ENCODE measurements at regions not wholly inside any gene's neighbourhood (a gene's known extent, or its start where the extent isn't known, plus 50 kb on each side); places are given as distances from the start of the nearest gene placed in this dataset.
"Not testable (repeated sequence)": the region's sequence is repeated elsewhere in the genome, so short reads cannot be mapped to it uniquely, and the experiment has no call there.

- no peak for DNase-seq
Observed at GRCh38 chr1:228825041-228825440, 89.8 kb downstream of the RHOU start.

DNA sequence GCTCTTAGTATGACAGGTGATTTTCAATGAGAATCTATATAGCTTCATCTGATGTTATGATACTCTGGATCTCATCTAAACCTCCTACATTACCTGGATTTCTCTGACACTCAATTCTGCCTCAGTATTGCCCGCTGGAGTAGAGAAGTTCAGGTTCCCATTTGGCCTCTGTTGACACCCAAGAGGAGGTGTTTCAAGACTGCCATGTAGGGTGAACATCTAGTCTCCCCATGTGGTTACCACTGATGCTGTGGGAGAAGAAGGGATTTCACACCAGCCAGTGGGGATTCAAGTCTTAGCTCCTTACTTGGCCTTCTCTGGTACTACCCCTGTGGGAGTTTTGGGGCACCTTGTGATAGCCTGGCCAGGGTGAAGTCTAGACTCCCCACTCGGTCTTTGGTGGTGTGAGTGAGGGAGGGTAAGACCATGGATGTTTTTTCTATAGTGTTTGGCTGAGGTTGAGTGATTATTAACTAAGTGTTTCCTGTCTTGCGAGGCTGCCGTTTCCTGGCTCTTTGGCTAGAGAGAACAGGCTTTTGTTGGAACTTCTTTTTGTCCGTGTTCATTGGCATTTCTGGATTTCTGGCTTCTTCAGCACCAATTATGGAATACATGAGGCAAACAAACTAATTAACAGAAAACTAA is 90.7 kb downstream of the RHOU start:
- no peak for DNase-seq

- no peak for DNase-seq
Observed at GRCh38 chr1:228827019-228827418, 91.7 kb downstream of the RHOU start.

- DNase-seq: no peak
Observed at GRCh38 chr1:228828151-228828550, 92.9 kb downstream of the RHOU start.

DNA sequence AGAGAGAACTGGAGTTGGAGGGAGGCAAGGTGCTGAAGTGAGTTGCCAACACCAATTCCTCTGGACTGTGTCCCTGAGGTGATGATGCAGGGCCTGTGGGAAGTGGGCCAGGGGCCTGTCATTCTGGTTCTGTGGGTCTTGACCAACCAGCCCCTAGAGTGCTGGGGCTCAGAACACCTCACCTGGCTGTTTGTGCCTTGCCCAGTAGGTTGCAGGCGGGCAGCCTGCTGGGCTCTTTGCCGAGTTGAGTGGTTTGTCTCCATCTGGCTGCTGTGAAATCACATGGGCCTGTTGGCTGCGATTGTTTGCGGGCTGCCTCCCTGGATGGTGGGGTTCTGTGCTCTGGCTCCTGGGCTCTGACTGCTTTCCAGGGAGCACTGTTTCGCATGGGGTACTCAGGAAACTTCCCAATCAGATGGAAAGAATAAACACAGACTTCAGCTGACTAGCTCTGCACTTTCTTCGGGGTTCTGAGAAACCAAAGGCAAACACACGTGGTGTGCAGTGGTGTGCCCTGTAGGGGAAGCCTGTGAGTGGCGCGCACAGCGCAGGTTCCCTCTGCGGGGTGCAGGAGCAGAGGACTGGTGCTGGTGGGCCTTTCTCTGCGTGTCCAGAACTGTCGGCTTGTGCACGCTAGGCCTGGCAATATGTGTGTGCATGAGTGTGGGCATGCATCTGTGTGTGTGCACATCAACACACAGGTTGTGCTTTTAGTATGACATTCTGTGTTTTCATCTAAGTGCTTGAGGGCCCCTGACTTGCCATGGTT is 95.1 kb downstream of the RHOU start:
- no peak for DNase-seq

DNA sequence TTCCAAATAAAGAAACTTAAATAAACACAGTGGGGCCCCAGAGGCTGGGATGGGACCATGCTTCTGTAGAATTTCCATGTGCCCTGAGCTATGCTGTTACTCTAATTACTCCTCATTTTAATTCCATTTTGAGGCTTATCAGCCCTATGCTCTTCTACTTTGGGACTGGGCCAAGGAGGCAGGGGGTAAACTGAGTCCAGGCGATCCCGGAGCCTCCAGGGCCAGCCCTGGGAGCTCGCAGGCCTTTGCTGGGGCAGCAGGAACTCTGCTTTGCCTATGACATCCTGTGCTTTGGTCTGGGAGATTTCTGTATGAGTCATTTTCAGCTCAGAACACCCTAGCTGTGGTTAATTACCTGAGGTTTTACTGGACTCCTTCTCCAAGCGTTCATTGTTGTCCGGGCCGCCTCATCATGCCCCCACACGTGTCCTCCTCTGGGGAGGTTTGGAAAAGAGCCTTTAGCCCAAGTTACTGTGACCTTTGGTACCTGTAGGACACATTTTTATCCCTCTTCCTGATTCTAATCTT is 95.7 kb downstream of the RHOU start:
- no peak for DNase-seq

DNA sequence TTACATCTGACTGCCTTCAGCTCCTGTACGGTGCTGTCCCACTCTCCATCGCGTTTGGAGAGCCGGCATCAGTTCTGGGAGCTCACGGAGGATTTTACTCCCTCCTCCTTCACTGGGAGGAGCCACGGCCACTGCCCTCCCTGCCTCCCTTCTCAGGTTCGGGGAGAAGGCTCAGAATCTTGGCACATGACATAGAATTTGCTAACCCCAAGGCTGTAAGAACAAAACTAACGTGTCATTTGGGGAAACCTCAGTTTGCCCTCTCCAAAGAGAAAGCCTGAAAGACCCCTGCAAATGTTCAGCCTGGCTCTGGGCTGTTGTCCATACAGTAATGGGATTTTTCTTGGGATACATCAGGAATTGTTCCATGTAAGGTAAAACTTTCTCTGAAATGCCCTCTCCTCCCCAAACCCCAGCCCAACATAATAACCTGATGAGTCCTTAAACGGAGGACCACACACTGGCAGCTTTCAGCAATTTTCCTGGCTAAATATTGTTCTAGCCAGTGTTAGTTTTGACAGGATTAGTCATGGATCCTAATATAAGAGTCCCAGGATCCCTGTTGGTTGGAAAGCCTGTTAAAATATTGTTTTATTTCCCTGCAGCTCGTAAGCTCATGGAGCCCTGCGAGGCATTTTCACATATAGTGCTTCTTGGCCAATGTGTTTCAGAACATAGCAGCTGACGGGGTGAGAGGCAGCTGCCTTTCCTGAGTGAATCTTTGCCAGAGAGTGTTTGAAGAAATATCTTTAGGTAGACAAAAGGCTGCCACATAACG is 98.8 kb downstream of the RHOU start:
- DNase-seq: no peak

DNA sequence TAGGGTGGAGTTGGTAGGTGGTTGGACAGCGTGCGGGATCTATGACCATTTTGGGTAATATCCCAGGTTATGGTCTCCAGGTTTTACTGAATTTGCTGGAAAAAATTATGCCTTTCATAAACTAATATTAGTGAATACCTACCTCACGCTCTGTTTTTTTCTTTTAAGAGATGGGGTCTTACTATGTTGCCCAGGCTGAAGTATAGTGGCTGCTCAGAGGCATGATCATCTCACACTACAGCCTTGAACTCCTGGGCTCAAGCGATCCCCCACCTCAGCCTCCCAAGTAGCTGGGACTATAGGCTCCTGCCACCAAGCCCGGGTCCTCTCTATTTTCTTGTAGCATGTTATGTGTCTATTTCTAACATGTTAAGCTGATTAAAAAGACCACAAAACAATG is 100.2 kb downstream of the RHOU start:
- no peak for DNase-seq

GRCh38 chr1:228835911-228836310 is 100.6 kb downstream of the RHOU start:
- no peak for DNase-seq

- no peak for DNase-seq
Observed at GRCh38 chr1:228836427-228836826, 101.1 kb downstream of the RHOU start.

DNA sequence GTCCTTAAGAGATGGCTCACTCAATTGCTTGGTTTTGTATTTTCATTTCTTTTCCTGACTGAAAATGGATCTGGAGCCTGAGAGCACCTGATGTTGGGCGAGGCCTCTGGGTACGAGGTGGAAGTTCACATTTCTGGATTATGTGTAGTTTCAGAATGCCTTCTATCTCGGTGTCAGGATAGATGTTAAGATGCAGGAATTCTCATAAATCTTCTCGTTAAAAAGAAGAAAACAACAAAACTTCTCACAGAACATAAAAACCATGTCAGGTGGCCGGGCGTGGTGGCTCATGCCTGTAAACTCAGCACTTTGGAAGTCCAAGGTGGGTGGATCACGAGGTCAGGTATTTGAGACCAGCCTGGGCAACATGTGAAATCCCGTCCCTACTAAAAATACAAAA is 101.8 kb downstream of the RHOU start:
- no peak for DNase-seq

DNA sequence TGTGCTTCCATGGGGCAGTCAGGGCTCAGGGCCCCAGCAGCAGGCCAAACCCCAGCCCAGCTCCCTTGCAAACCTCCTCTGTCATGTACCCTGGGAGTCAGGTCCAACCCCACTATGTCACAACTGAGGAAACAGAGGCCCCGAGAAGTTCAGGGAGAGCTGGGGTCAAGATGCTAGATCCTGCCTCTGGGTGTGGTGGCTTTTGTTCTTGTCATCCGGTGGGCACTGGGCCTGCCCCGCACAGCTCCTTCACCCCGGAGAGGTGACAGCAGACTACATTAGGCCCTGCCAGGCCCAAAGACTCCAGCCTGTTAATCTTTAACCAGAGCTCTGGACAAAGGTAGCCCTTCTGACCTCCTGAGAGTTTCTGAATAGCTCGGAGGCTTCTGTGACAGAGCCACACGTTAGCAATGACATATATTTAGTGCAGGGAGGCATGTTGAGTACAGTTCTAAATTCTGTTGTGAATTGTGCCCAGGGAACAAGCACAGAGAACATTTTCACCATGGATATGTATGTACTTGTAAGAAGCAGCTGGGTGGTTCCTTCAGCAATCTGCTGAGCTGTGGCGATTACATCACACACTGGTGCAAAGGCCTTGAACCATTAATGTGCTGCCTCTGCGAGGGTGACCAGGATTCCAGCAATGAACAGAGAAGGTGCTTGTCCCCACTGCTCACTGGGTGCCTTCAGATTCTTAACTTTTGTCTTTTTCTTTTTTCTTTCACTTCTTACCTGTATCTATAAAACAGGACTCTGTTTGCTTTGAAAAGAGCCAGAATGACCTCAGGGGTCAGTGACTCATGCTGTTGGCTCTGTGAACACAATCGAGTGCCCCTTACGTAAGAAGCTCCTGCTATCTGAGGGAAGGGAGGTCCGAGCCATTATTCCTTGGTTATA is 102.8 kb downstream of the RHOU start:
- DNase-seq: peak; percentile 28

- no peak for DNase-seq
Observed at GRCh38 chr1:228838717-228839500, 103.6 kb downstream of the RHOU start.

DNA sequence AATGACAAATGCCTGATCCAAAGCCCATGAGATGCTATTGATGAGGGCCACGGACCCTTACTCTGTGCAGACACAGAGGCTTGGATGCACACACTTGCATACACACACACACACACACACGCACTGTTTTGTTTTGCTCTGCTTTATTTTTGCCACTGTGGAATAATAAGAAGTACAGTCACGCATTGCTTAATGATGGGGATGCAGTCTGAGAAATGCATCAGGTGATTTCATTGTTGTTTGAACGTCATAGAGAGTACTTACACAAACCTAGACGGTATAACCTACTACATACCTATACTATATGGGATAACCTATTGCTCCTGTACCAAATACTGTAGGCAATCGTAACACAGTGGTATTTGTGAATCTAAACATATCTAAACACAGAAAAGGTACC is 104.4 kb downstream of the RHOU start:
- DNase-seq: no peak

GRCh38 chr1:228841632-228842031 is 106.4 kb downstream of the RHOU start:
- DNase-seq: no peak

DNA sequence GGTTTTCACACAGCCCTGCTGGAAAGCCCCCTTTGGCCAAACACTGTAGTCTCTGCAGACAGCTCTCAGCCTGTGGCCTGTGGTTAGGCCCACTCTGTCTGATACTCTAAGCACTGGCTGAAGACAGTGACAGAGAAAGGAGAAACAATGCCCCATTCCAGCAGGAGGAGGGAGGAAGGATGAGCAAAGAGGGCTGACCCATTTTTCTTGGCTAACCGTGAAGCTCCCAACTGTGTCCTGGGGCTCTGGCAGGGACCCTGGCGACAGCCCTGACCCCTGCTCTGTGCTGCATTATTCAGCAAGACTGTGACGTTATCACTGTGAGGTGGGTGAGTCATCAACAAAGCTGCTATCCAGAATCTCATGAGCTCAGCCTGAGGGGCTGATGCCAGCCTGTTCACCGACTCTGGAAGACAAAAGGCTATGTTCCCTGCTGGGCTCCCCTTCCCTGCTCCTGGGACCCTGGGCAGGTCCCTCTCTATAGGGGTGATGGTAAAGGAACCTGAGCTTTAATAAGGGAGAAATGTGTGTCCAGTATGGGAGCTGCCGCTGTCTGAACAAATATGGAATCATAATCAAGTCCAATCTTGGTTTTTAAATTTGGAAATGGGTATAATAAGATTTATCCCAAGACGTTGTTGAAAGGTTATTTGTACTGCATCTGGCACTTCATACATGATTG is 107.0 kb downstream of the RHOU start:
- peak; percentile 30 for DNase-seq

GRCh38 chr1:228845101-228845500 is 109.8 kb downstream of the RHOU start:
- no peak for DNase-seq

DNA sequence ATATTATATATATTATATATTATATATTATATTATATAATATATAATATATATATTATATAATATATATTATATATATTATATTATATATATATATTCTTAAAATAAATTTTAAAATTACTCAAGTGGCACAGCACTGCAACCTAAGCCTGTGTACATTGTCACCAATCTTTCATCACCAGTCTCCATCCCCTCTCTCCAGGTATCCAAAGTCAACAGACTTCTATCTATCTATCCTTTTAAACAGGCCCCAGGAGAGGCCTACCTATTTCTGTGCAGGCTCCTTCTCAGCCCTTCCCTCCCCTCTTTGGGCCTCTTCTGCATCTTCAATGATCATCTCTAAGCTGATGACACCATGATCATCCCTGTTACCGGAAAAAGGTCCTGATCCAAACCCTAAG is 111.7 kb downstream of the RHOU start:
- no peak for DNase-seq

DNA sequence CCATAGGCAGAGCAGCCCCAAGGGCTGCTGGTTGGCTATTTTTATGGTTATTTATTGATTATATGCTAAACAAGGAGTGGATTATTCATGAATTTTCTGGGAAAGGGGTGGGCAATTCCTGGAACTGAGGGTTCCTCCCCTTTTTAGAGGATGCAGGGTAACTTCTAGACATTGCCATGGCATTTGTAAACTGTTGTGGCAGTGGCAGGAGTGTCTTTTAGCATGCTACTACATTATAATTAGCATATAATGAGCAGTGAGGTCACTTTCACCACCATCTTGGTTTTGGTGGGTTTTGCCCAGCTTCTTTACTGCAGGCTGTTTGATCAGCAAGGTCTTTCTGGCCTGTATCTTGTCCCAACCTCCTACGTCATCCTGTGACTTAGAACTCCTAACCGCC is 112.2 kb downstream of the RHOU start:
- DNase-seq: not testable (repeated sequence)

- DNase-seq: no peak
Observed at GRCh38 chr1:228848406-228848805, 113.1 kb downstream of the RHOU start.

GRCh38 chr1:228849011-228849541 is 113.8 kb downstream of the RHOU start:
- no peak for DNase-seq

Measured in CD4-positive, alpha-beta T cell treated with Interferon gamma for 1 hour (primary cell).